Testis (tissue), 2 donors: ENCODE measurements at regions not wholly inside any gene's neighbourhood (a gene's known extent, or its start where the extent isn't known, plus 50 kb on each side); places are given as distances from the start of the nearest gene placed in this dataset.

Source experiments
- POLR2A ChIP-seq: fragments of 450-650 bp; IDR thresholded peaks from one replicate; pipeline ENCODE4 v1.6.1; 2017; ENCODE audit warnings: antibody characterized with exemption, mild to moderate bottlenecking, moderate library complexity
- TF ChIP-seq, protein P1 (sequence below), 3 experiments: fragments of 450-650 bp in 2 of 3; fragments of 200-600 bp in 1 of 3; sonication (generic) in 1 of 3; IDR thresholded peaks; one replicate each; pipeline ENCODE4 v1.5.1; 2016 to 2019; ENCODE audit warnings: antibody characterized with exemption in 3 of 3, mild to moderate bottlenecking in 2 of 3, moderate library complexity in 1 of 3

DNA sequence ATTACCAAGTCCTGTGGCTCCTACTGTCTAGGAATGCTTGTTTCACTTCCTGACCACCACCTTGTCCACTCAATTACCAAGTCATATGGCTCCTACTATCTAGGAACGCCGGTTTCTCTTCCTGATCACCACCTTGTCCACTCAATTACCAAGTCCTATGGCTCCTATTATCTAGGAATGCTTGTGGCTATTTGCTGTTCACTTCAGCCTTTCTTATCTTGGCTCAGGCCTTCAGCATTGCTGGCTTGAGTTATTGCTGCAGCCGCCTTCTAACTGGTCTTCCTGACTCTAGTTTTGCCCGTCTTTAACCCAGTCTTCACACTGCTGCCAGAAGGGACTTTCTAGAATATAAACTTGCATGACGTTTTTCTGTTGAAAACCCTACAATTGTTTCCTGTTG, 82.5 kb upstream of the GAREM1 start:
- TF ChIP-seq POLR2A: no peak
- TF ChIP-seq, protein P1, sequence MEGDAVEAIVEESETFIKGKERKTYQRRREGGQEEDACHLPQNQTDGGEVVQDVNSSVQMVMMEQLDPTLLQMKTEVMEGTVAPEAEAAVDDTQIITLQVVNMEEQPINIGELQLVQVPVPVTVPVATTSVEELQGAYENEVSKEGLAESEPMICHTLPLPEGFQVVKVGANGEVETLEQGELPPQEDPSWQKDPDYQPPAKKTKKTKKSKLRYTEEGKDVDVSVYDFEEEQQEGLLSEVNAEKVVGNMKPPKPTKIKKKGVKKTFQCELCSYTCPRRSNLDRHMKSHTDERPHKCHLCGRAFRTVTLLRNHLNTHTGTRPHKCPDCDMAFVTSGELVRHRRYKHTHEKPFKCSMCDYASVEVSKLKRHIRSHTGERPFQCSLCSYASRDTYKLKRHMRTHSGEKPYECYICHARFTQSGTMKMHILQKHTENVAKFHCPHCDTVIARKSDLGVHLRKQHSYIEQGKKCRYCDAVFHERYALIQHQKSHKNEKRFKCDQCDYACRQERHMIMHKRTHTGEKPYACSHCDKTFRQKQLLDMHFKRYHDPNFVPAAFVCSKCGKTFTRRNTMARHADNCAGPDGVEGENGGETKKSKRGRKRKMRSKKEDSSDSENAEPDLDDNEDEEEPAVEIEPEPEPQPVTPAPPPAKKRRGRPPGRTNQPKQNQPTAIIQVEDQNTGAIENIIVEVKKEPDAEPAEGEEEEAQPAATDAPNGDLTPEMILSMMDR (IDR thresholded peaks at IDR 0.05): no peak
